Activated CD4-positive, alpha-beta memory T cell treated with anti-CD3 and anti-CD28 coated beads, Interleukin-2, amount 10 ng/mL, durations not matched to agents 7 days and 5 days (primary cell): ENCODE measurements at regions not wholly inside any gene's neighbourhood (a gene's known extent, or its start where the extent isn't known, plus 50 kb on each side); places are given as distances from the start of the nearest gene placed in this dataset.

ENCODE experiments used
- CTCF ChIA-PET: fragments of 350-600 bp; sonication (Branson Sonifier 250); formaldehyde crosslinking; loops from one replicate; lab custom pipeline; 2021; ENCODE audit warnings: antibody characterized with exemption, inconsistent platforms; lab: Charles Lee
- POLR2A ChIA-PET: fragments of 350-600 bp; sonication (Branson Sonifier 250); formaldehyde crosslinking; loops from one replicate; lab custom pipeline; 2021; ENCODE audit warnings: antibody characterized with exemption; lab: Charles Lee
- DNase-seq: peaks from one replicate; pipeline ENCODE4 v3.0.0-alpha.2; 2020
- H3K27ac Mint-ChIP-seq: one replicate; pipeline ENCODE4 v1.8.0; 2021; ENCODE audit warnings: mild to moderate bottlenecking, mixed read lengths
- H3K27me3 Mint-ChIP-seq: one replicate; pipeline ENCODE4 v1.8.0; 2021; ENCODE audit warnings: mixed read lengths
- H3K36me3 Mint-ChIP-seq: one replicate; pipeline ENCODE4 v1.8.0; 2021; ENCODE audit warnings: low read depth, mixed read lengths
- H3K4me1 Mint-ChIP-seq: one replicate; pipeline ENCODE4 v1.8.0; 2021; ENCODE audit warnings: mixed read lengths
- H3K4me3 Mint-ChIP-seq: one replicate; pipeline ENCODE4 v1.8.0; 2021; ENCODE audit warnings: mild to moderate bottlenecking, mixed read lengths
- H3K9me3 Mint-ChIP-seq: one replicate; pipeline ENCODE4 v1.8.0; 2021; ENCODE audit warnings: mixed read lengths

DNA sequence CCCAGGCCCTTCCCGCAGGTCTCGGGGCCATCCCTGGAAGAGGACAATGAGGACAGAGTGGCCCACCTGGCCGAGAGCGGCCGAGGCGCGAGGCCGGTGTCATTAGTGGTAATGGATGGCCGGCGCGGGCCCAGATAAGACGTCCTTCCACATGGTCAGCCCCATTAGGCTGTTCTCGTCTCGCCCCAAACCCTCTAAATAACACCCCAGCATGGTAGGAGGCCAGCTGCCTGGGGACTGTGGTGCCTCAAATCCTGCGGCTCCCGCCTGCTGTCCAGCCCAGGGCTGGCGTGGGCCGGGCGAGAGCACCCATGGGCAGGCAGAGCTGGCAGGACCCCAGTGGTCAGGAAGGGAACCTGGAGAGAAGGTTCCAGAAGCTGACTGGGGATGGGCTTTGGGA is 121.7 kb downstream of the FAM53A start:
- no peak for DNase-seq
- no peaks in the 10 kb centered on the region for H3K27me3 Mint-ChIP-seq
- H3K9me3 Mint-ChIP-seq: no peaks in the 10 kb centered on the region
- H3K4me1 Mint-ChIP-seq: peaks cover 3% of the 10 kb centered on the region
- ChIA-PET CTCF (interaction anchor here (1.4 kb wide), 1 partner anchor 13 kb away, joined by 3 read pairs; no protein-coding TSS in a partner anchor), POLR2A (no interaction called here)
- H3K36me3 Mint-ChIP-seq: no peaks in the 10 kb centered on the region
- H3K27ac Mint-ChIP-seq: no peak overlapping the region
- no peak overlapping the region for H3K4me3 Mint-ChIP-seq

DNA sequence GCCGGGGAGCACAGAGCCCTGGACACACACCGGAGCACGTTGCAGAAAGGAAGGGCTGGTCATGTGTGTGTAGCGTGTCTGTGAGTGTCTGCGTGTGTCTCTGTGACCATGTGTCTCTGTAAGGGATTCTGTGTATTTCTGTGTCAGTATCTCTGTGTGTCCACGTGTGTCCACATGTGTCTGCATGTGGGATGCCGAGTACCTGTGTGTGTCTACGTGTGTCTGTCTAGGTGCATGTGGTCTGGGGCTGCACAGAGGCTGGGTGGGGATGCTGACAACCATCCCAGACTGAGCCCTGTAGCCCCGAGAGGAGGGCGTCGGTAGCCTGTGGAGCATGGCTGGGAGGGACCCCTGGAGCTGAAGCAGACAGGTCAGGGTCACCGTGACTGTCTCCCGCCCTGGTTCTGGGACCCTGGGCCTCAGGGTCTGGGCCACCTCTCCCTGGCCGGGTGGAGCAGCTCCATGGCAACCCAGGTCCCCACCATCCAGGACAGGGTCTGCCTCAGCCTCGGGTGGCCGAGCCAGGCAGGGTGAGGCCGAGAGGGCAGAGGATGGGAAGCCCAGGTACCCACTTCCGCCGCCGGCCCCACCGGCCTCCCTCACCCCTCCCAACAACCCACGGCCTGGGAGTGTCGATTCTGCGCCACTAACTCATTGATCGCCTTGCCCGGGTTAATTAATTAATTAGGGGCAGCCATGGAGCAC is 122.7 kb downstream of the FAM53A start:
- ChIA-PET POLR2A (no interaction called here), CTCF (interaction anchor here (1.4 kb wide), 1 partner anchor 12 kb away, joined by 3 read pairs; no protein-coding TSS in a partner anchor)
- Mint-ChIP-seq H3K27me3 (peaks cover 4% of the 10 kb centered on the region), H3K4me3 (no peak overlapping the region), H3K27ac (no peak overlapping the region), H3K4me1 (peaks cover 3% of the 10 kb centered on the region), H3K9me3 (no peaks in the 10 kb centered on the region), H3K36me3 (no peaks in the 10 kb centered on the region)
- no peak for DNase-seq

DNA sequence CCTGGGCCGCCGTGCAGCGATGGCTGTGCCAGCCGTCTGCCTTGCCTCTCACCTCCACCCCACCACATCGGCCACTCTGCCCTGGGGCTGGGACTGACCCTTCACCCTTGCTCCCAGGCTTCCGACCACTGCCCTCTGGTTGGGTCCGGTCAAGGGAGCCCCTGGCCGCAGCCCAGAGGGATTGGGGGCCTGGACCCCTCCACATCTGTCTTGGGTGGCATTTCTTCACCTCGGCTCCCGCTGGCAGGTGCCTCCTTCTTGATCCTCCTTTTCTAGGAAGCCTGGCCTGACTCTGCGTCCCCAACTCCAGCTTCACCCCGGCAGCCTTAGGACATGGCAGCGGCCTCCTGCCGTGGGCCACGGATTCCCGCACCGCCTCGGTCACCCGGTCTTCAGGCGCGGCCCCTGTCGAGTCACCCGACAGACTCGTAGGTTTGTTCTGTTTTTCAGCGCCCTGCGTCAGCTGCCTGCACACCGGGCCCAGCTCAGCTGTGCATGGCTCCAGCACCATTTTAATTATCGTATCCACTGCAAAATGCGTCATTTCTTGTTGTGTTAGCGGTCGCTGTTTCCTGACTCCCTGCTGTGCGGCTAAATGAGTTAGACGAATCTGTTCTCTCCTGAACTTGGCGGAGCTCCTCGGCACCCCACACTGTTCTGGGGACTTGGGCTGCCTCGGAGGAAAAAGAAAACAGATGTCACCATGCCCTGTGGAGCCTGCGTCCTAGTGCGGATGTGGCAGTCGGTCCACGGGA is 124.0 kb downstream of the FAM53A start:
- Mint-ChIP-seq H3K36me3 (no peaks in the 10 kb centered on the region), H3K27ac (no peak overlapping the region), H3K4me3 (no peak overlapping the region), H3K4me1 (no peaks in the 10 kb centered on the region), H3K27me3 (peaks cover 4% of the 10 kb centered on the region), H3K9me3 (no peaks in the 10 kb centered on the region)
- no peak for DNase-seq
- ChIA-PET CTCF (no interaction called here), POLR2A (no interaction called here)

DNA sequence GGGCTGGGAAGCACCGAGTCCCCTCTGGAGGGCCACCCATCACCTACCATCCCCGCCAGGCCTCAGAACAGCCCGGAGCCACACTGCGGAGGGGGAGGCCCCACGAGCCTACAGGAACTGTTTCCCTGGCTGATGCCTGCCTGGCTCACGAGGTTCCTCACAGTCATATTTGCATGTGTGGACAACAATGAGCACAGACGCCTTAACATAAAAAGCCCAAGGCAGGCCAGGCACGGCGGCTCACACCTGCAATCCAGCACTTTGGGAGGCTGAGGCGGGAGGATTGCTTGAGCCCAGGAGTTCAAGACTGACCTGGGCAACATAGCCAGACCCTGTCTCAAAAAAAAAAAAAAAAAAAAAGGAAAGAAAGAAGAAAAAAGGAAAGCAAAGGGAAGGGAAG is 125.9 kb downstream of the FAM53A start:
- Mint-ChIP-seq H3K36me3 (no peaks in the 10 kb centered on the region), H3K9me3 (no peaks in the 10 kb centered on the region), H3K27ac (no peak overlapping the region), H3K4me3 (no peak overlapping the region), H3K4me1 (no peaks in the 10 kb centered on the region), H3K27me3 (peaks cover 4% of the 10 kb centered on the region)
- POLR2A ChIA-PET: no interaction called here
- no peak for DNase-seq
- CTCF ChIA-PET: no interaction called here

DNA sequence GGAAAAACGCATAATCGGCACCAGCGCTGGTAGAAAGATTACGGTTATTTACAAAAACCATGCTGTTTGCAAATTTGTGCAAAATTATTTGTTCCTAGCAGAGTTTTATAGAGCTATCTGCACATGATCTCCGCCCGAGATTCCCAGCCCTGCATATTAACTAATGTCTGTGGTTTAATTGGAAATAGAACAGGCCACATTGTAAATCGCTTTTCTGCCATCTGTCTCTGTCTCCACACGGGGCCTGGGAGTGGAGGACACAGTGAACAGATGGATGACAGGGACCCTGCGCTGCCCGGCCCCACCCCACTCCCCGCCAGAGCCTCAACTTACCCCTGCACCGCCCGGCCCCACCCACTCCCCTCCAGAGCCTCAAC is 126.9 kb downstream of the FAM53A start:
- Mint-ChIP-seq H3K4me3 (no peak overlapping the region), H3K4me1 (no peaks in the 10 kb centered on the region), H3K27ac (no peak overlapping the region), H3K27me3 (peaks cover 4% of the 10 kb centered on the region), H3K36me3 (no peaks in the 10 kb centered on the region), H3K9me3 (no peaks in the 10 kb centered on the region)
- ChIA-PET POLR2A (no interaction called here), CTCF (no interaction called here)
- no peak for DNase-seq

DNA sequence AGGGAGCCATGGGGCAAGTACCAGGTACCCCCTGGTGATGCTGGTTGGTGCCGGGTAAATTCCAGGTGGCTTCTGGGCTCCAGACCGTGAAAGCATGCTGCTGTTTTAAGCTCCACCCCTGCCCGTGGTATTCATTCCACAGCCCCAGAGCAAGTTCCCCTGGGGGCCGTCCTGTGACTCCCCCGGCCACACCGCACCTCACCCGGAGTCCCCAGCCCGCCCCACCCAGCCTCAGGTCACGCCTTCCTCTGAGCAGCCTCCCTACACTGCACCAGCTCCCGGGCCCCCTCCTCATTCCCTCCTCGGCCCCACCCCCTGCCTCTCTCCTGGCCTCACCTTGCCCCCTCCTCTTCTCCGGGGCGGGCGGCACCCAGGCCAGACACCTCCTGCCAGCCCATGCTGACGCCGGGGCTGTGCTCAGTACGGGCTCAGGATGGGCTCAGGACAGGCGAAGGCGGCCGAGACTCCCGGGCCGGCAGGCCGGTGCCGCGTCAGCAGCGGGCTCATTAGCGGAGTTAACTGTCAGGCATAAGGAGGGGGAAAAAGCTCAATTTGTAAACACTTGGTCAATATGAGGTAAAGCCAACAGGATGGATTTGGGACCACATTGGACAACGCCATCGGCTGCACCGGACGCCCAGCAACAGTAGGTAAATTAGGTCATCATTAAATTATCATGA is 127.4 kb downstream of the FAM53A start:
- Mint-ChIP-seq H3K4me3 (no peak overlapping the region), H3K27me3 (peaks cover 4% of the 10 kb centered on the region), H3K4me1 (no peaks in the 10 kb centered on the region), H3K27ac (no peak overlapping the region), H3K36me3 (no peaks in the 10 kb centered on the region), H3K9me3 (no peaks in the 10 kb centered on the region)
- ChIA-PET CTCF (no interaction called here), POLR2A (no interaction called here)
- no peak for DNase-seq

DNA sequence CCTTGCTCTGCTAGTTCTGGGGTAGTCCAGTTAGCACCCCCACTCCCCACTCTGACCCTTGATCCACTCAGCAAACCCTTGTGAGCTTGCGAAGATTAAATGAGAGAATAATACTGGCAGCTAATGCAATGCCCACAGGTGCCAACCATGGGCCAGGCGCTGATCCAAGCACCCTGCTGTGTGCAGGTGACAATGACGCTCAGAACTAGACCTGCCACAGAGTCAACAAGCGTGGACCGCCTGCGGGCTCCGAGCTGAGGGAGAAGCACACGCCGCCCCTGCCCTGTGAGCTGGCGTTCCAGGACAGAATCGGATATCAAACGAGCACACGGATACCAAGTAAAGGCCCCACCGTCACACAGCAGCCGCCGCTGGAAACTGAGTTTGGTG is 129.2 kb downstream of the FAM53A start:
- Mint-ChIP-seq H3K4me3 (no peak overlapping the region), H3K27ac (no peak overlapping the region), H3K36me3 (no peaks in the 10 kb centered on the region), H3K4me1 (no peaks in the 10 kb centered on the region), H3K9me3 (no peaks in the 10 kb centered on the region), H3K27me3 (peaks cover 4% of the 10 kb centered on the region)
- DNase-seq: no peak
- ChIA-PET CTCF (no interaction called here), POLR2A (no interaction called here)

DNA sequence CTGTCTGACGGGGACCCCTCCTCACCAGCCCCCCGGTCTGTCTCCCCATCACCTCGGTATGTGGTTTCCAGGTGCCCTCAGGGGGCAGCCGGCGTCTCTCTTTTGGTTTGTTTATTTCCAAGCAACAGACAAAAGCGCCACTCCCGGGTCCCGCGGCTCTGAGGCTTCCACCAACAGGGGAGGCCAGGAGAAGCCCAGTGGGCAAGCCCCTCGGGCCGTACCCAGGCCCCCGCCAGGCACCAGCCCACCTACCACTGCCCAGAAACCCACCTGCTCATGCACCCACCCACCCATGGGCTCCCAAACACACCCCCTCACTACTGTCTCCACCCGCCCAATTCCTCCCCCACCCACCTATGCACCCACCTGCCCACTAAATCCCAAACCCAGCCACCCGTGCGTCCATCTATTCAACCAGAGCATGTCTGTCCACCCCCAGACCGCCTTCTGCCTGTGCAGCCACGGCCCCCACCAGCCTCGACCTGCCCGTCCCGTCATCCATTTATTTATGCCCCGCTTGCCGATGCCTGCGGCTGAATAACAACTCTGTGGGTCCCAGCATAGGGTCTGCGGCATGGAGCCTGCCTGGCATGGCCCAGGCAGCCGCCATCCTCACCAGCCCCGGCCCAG is 129.8 kb downstream of the FAM53A start:
- Mint-ChIP-seq H3K4me1 (no peaks in the 10 kb centered on the region), H3K4me3 (no peak overlapping the region), H3K9me3 (no peaks in the 10 kb centered on the region), H3K27me3 (peaks cover 4% of the 10 kb centered on the region), H3K27ac (no peak overlapping the region), H3K36me3 (no peaks in the 10 kb centered on the region)
- ChIA-PET CTCF (no interaction called here), POLR2A (no interaction called here)
- no peak for DNase-seq

DNA sequence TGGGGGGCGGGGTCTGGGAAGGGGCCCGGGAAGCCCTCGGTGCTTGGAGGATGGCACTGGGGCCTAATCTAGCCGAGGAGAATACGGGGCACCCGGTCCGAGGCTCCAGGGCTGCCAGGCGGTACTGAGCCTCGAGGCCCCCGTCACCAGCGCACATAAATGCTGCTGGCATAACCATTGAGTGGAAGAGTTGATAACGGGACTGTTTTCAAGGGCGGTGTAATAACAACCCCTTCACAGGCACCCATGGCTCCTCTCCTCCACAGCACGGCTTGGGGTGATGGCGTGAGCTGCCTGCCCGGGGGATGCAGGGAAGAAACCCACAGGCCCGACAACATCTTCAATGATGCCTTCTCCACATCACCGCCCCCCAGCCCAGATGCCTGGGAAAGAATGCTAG is 130.7 kb downstream of the FAM53A start:
- POLR2A ChIA-PET: no interaction called here
- no peaks in the 10 kb centered on the region for H3K9me3 Mint-ChIP-seq
- H3K4me3 Mint-ChIP-seq: no peak overlapping the region
- CTCF ChIA-PET: no interaction called here
- no peaks in the 10 kb centered on the region for H3K4me1 Mint-ChIP-seq
- DNase-seq: no peak
- no peaks in the 10 kb centered on the region for H3K36me3 Mint-ChIP-seq
- peaks cover 7% of the 10 kb centered on the region for H3K27me3 Mint-ChIP-seq
- no peak overlapping the region for H3K27ac Mint-ChIP-seq

DNA sequence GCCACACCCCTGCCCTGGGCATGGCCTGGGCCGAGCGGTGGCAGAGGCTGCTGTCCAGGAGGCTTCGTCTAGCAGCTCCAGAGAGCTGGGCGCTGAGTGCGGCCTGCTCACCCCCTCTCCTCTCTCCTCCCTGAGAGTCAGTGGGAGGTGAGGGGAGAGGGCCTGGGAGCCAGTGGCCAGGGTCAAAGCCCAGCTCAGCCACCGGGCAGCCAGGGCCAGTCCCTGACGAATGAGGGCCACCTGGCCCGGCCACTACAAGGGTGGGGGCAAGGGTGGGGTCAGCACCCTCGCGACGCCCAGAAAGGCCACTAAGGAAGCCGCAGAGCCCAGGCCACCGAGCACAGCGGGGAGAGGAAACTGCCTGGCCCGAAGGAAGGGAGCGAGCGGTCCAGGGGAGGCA is 131.7 kb downstream of the FAM53A start:
- no peak overlapping the region for H3K27ac Mint-ChIP-seq
- H3K4me1 Mint-ChIP-seq: no peaks in the 10 kb centered on the region
- no peak overlapping the region for H3K4me3 Mint-ChIP-seq
- H3K27me3 Mint-ChIP-seq: peaks cover 9% of the 10 kb centered on the region
- ChIA-PET POLR2A (no interaction called here), CTCF (no interaction called here)
- no peak for DNase-seq
- no peaks in the 10 kb centered on the region for H3K36me3 Mint-ChIP-seq
- H3K9me3 Mint-ChIP-seq: no peaks in the 10 kb centered on the region

DNA sequence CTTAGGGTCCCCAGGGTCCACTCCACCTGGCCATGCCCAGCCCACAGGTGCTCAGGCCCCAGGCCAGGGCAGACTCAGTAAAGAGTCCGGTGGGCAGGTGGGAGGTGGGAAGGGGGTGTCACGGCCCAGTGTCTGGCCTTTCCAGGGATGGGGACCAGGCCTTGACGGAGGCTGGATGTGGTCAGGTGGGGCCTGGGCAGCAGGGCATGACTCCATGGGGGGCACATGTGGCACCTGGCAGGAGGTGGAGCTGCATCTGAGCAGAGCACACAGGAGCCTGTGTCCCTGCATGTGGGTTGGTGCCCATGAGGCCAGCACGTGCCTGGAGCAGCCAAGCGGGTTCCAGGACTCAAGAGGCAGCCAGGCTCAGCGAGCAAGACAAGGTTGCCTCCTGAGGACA is 132.9 kb downstream of the FAM53A start:
- CTCF ChIA-PET: no interaction called here
- DNase-seq: no peak
- Mint-ChIP-seq H3K4me3 (no peak overlapping the region), H3K9me3 (no peaks in the 10 kb centered on the region), H3K36me3 (no peaks in the 10 kb centered on the region), H3K27ac (no peak overlapping the region), H3K4me1 (no peaks in the 10 kb centered on the region), H3K27me3 (peaks cover 7% of the 10 kb centered on the region)
- POLR2A ChIA-PET: no interaction called here

DNA sequence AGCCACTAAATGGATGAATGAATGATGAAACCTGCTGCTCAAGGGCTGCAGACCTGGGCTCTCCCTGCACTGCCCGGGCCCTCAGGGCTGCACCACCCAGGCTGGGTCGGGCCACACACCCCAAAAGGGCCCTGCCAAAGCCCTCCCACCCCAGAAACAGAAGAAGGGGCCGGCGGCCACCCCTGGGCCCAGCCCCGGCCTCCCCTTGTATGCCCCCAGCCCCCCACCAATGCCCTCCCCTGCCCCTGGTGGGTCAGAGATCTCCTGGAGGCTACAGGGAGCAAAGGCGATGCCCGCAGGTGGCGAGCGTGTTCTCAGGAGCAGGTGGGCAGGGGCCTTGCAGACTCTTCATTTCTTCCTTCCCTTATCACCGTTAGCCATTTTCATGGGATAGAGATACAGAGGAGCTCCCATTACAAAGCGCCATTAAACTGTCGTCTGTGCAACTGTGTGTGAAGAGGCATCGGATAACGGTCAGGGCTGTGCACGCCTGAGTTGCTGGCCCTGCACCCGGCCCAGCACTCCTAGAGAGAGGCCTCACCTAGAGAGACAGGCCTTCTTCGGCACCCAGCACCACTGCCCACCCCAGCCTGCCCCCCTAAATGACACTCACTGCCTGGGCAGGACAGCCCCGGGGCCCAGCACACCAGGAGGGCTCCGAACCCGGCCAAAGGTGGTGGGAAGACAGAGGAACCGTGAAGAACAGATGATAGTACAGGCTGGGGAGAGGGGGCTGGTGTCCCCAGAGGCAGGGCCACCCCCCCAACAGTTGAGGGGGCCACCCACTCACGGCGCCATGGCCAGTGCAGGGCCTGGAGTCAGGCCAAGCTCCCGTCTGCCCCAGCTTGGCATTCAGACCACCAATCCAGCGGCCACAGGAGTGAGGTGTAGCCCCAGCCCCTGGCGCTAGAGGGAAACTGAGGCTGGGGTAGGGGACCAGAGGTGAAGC is 133.7 kb downstream of the FAM53A start:
- ChIA-PET CTCF (interaction anchor here (1.3 kb wide), 1 partner anchor 12 kb away, joined by 3 read pairs; no protein-coding TSS in a partner anchor), POLR2A (no interaction called here)
- H3K9me3 Mint-ChIP-seq: no peaks in the 10 kb centered on the region
- no peak overlapping the region for H3K27ac Mint-ChIP-seq
- H3K27me3 Mint-ChIP-seq: peaks cover 7% of the 10 kb centered on the region
- H3K4me1 Mint-ChIP-seq: no peaks in the 10 kb centered on the region
- no peak overlapping the region for H3K4me3 Mint-ChIP-seq
- H3K36me3 Mint-ChIP-seq: no peaks in the 10 kb centered on the region
- no peak for DNase-seq
